ENCODE measurements at regions not wholly inside any gene's neighbourhood (a gene's known extent, or its start where the extent isn't known, plus 50 kb on each side); places are given as distances from the start of the nearest gene placed in this dataset.

- TF ChIP-seq MAX (IDR thresholded peaks at IDR 0.05; ENCODE audit: low read depth) = no peak
- TF ChIP-seq RFX5 (IDR thresholded peaks at IDR 0.05; ENCODE audit: low read length) = no peak
- no peak for TF ChIP-seq NFIC (IDR thresholded peaks at IDR 0.05; ENCODE audit: borderline replicate concordance)
- no peak for TF ChIP-seq ZBTB33 (IDR thresholded peaks at IDR 0.05; ENCODE audit: borderline replicate concordance, low read depth)
- TF ChIP-seq SIN3A (IDR thresholded peaks at IDR 0.05; ENCODE audit: borderline replicate concordance, low read depth, low read length) = no peak
These were observed 110.9 kb upstream of the IRF2BP2 start (continued) for GRCh38 chr1:234720709-234721441.

GRCh38 chr1:234719454-234720251 lies 109.7 kb upstream of the IRF2BP2 start:
- peaks cover 29% of the 10 kb centered on the region for H3F3A ChIP-seq (replicated peaks; ENCODE audit: insufficient read depth)
- no peaks in the 10 kb centered on the region for H3K9me2 ChIP-seq
- 88% methylated on average over 8 of the region's 8 CpGs for WGBS (ENCODE audit: low lambda C conversion rate)
- peaks cover 29 to 55% of the 10 kb centered on the region in 2 experiments for H3K4me1 ChIP-seq (ENCODE audit: control insufficient read depth in 1 of 2, insufficient read depth in 2 of 2, low read depth in 1 of 2, low read length in 1 of 2)
- CTCF ChIA-PET = interaction anchor here (0.7 to 1.7 kb wide), 5 partner anchors 8 to 364 kb away, joined by 3 to 7 read pairs (median 4); no protein-coding TSS in a partner anchor
- no peak overlapping the region for H3K4me2 ChIP-seq
- H3K27ac ChIP-seq (ENCODE audit: low read depth in 2 of 2, low read length in 1 of 2) = no peak overlapping the region
- no peaks in the 10 kb centered on the region for H3K79me2 ChIP-seq (ENCODE audit: insufficient read depth)
- no peak overlapping the region for H2AFZ ChIP-seq (ENCODE audit: low read depth)
- no peaks in the 10 kb centered on the region for H3K9me3 ChIP-seq
- no peaks in the 10 kb centered on the region for H3K27me3 ChIP-seq (ENCODE audit: insufficient read depth)
- no peaks in the 10 kb centered on the region for H3K36me3 ChIP-seq (replicated peaks in 1 of 2; ENCODE audit: control insufficient read depth in 1 of 2, insufficient read depth in 2 of 2, low read length in 1 of 2)
- POLR2A ChIA-PET = interaction anchor here (1.1 kb wide), 1 partner anchor 107 kb away, joined by 3 read pairs; no protein-coding TSS in a partner anchor
- H3K9ac ChIP-seq = no peak overlapping the region
- no peaks in the 10 kb centered on the region for H4K20me1 ChIP-seq (ENCODE audit: insufficient read depth)
- no peak for DNase-seq
- no peak overlapping the region for H3K4me3 ChIP-seq (ENCODE audit: low read depth in 2 of 2, low read length in 1 of 2)
- TF ChIP-seq SIN3A (IDR thresholded peaks at IDR 0.05; ENCODE audit: borderline replicate concordance, low read depth, low read length) (no peak), MAX (IDR thresholded peaks at IDR 0.05; ENCODE audit: low read depth) (no peak), TAF1 (IDR thresholded peaks at IDR 0.05; ENCODE audit: borderline replicate concordance, low read depth, low read length) (no peak), REST (IDR thresholded peaks at IDR 0.05; ENCODE audit: low read depth, low read length) (no peak), TEAD4 (IDR thresholded peaks at IDR 0.05; ENCODE audit: borderline replicate concordance, insufficient read depth) (no peak), RAD21 (IDR thresholded peaks at IDR 0.05; ENCODE audit: low read length) (no peak), FOXJ3 (CRISPR knock-in tag; IDR thresholded peaks at IDR 0.05) (no peak), RCOR1 (IDR thresholded peaks at IDR 0.05; ENCODE audit: low read length) (no peak), RXRA (IDR thresholded peaks at IDR 0.05; ENCODE audit: borderline replicate concordance, low read depth) (no peak), CHD2 (IDR thresholded peaks at IDR 0.05; ENCODE audit: low read length, partially characterized antibody) (no peak), TCF12 (IDR thresholded peaks at IDR 0.05) (no peak), GABPA (IDR thresholded peaks at IDR 0.05; ENCODE audit: low read depth) (no peak), MXI1 (IDR thresholded peaks at IDR 0.05; ENCODE audit: low read depth, low read length) (no peak), CTCF (IDR thresholded peaks at IDR 0.05) (no peak), YY1 (IDR thresholded peaks at IDR 0.05; ENCODE audit: low read depth) (no peak), NRF1 (IDR thresholded peaks at IDR 0.05; ENCODE audit: low read depth, low read length) (no peak)

Data from SK-N-SH (cell line).